Hepatocyte (in vitro differentiated cells): ENCODE measurements at regions not wholly inside any gene's neighbourhood (a gene's known extent, or its start where the extent isn't known, plus 50 kb on each side); places are given as distances from the start of the nearest gene placed in this dataset.

Experiments
- DNase-seq: peaks from one replicate; pipeline ENCODE4 v3.0.0-alpha.2; 2016; ENCODE audit warnings: low spot score
- H2AFZ ChIP-seq: fragments of 200-600 bp; sonication (generic); 2 replicates; pipeline ENCODE4 v1.6.0; 2016; ENCODE audit warnings: antibody characterized with exemption, mild to moderate bottlenecking
- H3K27ac ChIP-seq: fragments of 200-600 bp; sonication (generic); 2 replicates; pipeline ENCODE4 v1.5.1; 2016; ENCODE audit warnings: mild to moderate bottlenecking
- H3K27me3 ChIP-seq: fragments of 200-600 bp; sonication (generic); 2 replicates; pipeline ENCODE4 v1.6.1; 2016
- H3K36me3 ChIP-seq: fragments of 200-600 bp; sonication (generic); replicated peaks from 2 replicates; pipeline ENCODE4 v1.5.1; 2016; ENCODE audit warnings: low read depth; ENCODE audit not compliant: insufficient read depth
- H3K4me1 ChIP-seq: fragments of 200-600 bp; sonication (generic); 2 replicates; pipeline ENCODE4 v1.5.1; 2016; ENCODE audit warnings: mild to moderate bottlenecking, moderate library complexity; ENCODE audit not compliant: insufficient read depth
- H3K4me2 ChIP-seq: fragments of 200-600 bp; sonication (generic); 2 replicates; pipeline ENCODE4 v1.6.0; 2016
- H3K4me3 ChIP-seq: fragments of 200-600 bp; sonication (generic); 2 replicates; pipeline ENCODE4 v1.5.1; 2016; ENCODE audit warnings: mild to moderate bottlenecking
- H3K79me2 ChIP-seq: fragments of 200-600 bp; sonication (generic); 2 replicates; pipeline ENCODE4 v1.6.0; 2017; ENCODE audit warnings: mild to moderate bottlenecking
- H3K9me2 ChIP-seq: fragments of 200-600 bp; sonication (generic); replicated peaks from 2 replicates; pipeline ENCODE4 v1.6.0; 2017; ENCODE audit warnings: mild to moderate bottlenecking; ENCODE audit not compliant: insufficient read depth
- H3K9me3 ChIP-seq: fragments of 200-600 bp; sonication (generic); 2 replicates; pipeline ENCODE4 v1.5.1; 2016; ENCODE audit warnings: low read depth, mild to moderate bottlenecking
- H4K20me1 ChIP-seq: fragments of 200-600 bp; sonication (generic); 2 replicates; pipeline ENCODE4 v1.6.0; 2016; ENCODE audit warnings: mild to moderate bottlenecking; ENCODE audit not compliant: insufficient read depth, poor library complexity, severe bottlenecking
- CTCF ChIP-seq: fragments of 200-600 bp; sonication (generic); IDR thresholded peaks from 2 replicates; pipeline ENCODE4 v1.5.1; 2016; ENCODE audit warnings: antibody characterized with exemption, mild to moderate bottlenecking; ENCODE audit not compliant: poor library complexity
- EZH2 ChIP-seq: fragments of 200-600 bp; sonication (generic); IDR thresholded peaks from 2 replicates; pipeline ENCODE4 v1.6.1; 2016; ENCODE audit warnings: antibody characterized with exemption, mild to moderate bottlenecking, borderline replicate concordance
- EZH2phosphoT487 ChIP-seq: fragments of 200-600 bp; sonication (generic); IDR thresholded peaks from one replicate; pipeline ENCODE4 v1.6.1; 2018; ENCODE audit warnings: antibody characterized with exemption, mild to moderate bottlenecking, low read depth, moderate library complexity; ENCODE audit not compliant: unreplicated experiment, severe bottlenecking
- WGBS: methylation state at CpG from one replicate; pipeline ENCODE4 v1.1.6; 2016; ENCODE audit warnings: low lambda C conversion rate; ENCODE audit errors: missing lambda C conversion rate; 5-methylcytosine and 5-hydroxymethylcytosine counted together

- Histone ChIP-seq H3K27me3 (no peaks in the 10 kb centered on the region), H3K4me3 (no peak overlapping the region), H3K4me2 (no peak overlapping the region), H2AFZ (no peak overlapping the region), H4K20me1 (no peaks in the 10 kb centered on the region), H3K79me2 (no peaks in the 10 kb centered on the region), H3K9me3 (no peaks in the 10 kb centered on the region), H3K4me1 (peaks cover 7% of the 10 kb centered on the region), H3K9me2 (no peaks in the 10 kb centered on the region), H3K27ac (no peak overlapping the region), H3K36me3 (no peaks in the 10 kb centered on the region)
- WGBS = 73% methylated on average over 9 of the region's 9 CpGs
- DNase-seq = no peak
- TF ChIP-seq CTCF = no peak
These were observed 171.2 kb downstream of the TTC8 start for GRCh38 chr14:88995437-88996198.

GRCh38 chr14:88998027-88998426, 173.6 kb downstream of the TTC8 start:
- H3K4me3 ChIP-seq = no peak overlapping the region
- no peak for DNase-seq
- H3K36me3 ChIP-seq = no peaks in the 10 kb centered on the region
- TF ChIP-seq EZH2phosphoT487 (no peak), EZH2 (no peak), CTCF (no peak)
- no peak overlapping the region for H3K27ac ChIP-seq
- no peaks in the 10 kb centered on the region for H4K20me1 ChIP-seq
- H3K9me3 ChIP-seq = no peaks in the 10 kb centered on the region
- no peak overlapping the region for H2AFZ ChIP-seq
- no peaks in the 10 kb centered on the region for H3K9me2 ChIP-seq
- peaks cover 7% of the 10 kb centered on the region for H3K4me1 ChIP-seq
- no peak overlapping the region for H3K4me2 ChIP-seq
- 50% methylated on average over 1 of the region's 1 CpG for WGBS
- H3K79me2 ChIP-seq = no peaks in the 10 kb centered on the region
- H3K27me3 ChIP-seq = no peaks in the 10 kb centered on the region

- Histone ChIP-seq H3K4me1 (peaks cover 7% of the 10 kb centered on the region), H3K4me3 (no peak overlapping the region), H3K4me2 (no peak overlapping the region), H3K9me2 (no peaks in the 10 kb centered on the region), H2AFZ (no peak overlapping the region), H3K27me3 (no peaks in the 10 kb centered on the region), H3K9me3 (no peaks in the 10 kb centered on the region), H4K20me1 (no peaks in the 10 kb centered on the region), H3K27ac (no peak overlapping the region), H3K36me3 (no peaks in the 10 kb centered on the region), H3K79me2 (no peaks in the 10 kb centered on the region)
- no peak for DNase-seq
- WGBS = 96% methylated on average over 5 of the region's 5 CpGs
- no peak for TF ChIP-seq CTCF
- TF ChIP-seq EZH2 = no peak
- TF ChIP-seq EZH2phosphoT487 = no peak
These were observed 174.7 kb downstream of the TTC8 start for GRCh38 chr14:88999137-88999536.
